GM06990 (cell line): ENCODE measurements at regions not wholly inside any gene's neighbourhood (a gene's known extent, or its start where the extent isn't known, plus 50 kb on each side); places are given as distances from the start of the nearest gene placed in this dataset.

Experiments
- DNase-seq: peaks from one replicate; pipeline ENCODE4 v3.0.0-alpha.2; 2011; ENCODE audit not compliant: insufficient read length; ENCODE audit errors: extremely low read depth
- H3K27me3 ChIP-seq: replicated peaks from 2 replicates; pipeline ENCODE4 v1.6.0; 2011; ENCODE audit warnings: low read length; ENCODE audit not compliant: control insufficient read depth, insufficient read depth
- H3K36me3 ChIP-seq: 2 replicates; pipeline ENCODE4 v1.5.1; 2011; ENCODE audit warnings: low read length; ENCODE audit not compliant: control insufficient read depth, insufficient read depth
- H3K4me3 ChIP-seq: replicated peaks from 2 replicates; pipeline ENCODE4 v1.5.1; 2011; ENCODE audit warnings: low read depth, mild to moderate bottlenecking, control low read depth, low read length
- TF ChIP-seq, protein P1 (sequence below): IDR thresholded peaks from 2 replicates; pipeline ENCODE4 v1.5.1; 2011; ENCODE audit warnings: low read length, control low read depth, mild to moderate bottlenecking, inconsistent platforms; ENCODE audit not compliant: insufficient read depth, poor library complexity, severe bottlenecking

- Histone ChIP-seq H3K4me3 (no peak overlapping the region), H3K27me3 (no peaks in the 10 kb centered on the region)
- TF ChIP-seq, protein P1, sequence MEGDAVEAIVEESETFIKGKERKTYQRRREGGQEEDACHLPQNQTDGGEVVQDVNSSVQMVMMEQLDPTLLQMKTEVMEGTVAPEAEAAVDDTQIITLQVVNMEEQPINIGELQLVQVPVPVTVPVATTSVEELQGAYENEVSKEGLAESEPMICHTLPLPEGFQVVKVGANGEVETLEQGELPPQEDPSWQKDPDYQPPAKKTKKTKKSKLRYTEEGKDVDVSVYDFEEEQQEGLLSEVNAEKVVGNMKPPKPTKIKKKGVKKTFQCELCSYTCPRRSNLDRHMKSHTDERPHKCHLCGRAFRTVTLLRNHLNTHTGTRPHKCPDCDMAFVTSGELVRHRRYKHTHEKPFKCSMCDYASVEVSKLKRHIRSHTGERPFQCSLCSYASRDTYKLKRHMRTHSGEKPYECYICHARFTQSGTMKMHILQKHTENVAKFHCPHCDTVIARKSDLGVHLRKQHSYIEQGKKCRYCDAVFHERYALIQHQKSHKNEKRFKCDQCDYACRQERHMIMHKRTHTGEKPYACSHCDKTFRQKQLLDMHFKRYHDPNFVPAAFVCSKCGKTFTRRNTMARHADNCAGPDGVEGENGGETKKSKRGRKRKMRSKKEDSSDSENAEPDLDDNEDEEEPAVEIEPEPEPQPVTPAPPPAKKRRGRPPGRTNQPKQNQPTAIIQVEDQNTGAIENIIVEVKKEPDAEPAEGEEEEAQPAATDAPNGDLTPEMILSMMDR, result no peak
These were observed 459.9 kb upstream of the JARID2 start for GRCh38 chr6:14786008-14786407.

GRCh38 chr6:14786455-14786854 lies 459.4 kb upstream of the JARID2 start:
- no peak overlapping the region for H3K4me3 ChIP-seq
- no peak for DNase-seq
- H3K27me3 ChIP-seq, result no peaks in the 10 kb centered on the region
- TF ChIP-seq, protein P1, result no peak
- no peaks in the 10 kb centered on the region for H3K36me3 ChIP-seq

More at GRCh38 chr6:14786008-14786407, 459.9 kb upstream of the JARID2 start:
- no peaks in the 10 kb centered on the region for H3K36me3 ChIP-seq
- no peak for DNase-seq

DNA sequence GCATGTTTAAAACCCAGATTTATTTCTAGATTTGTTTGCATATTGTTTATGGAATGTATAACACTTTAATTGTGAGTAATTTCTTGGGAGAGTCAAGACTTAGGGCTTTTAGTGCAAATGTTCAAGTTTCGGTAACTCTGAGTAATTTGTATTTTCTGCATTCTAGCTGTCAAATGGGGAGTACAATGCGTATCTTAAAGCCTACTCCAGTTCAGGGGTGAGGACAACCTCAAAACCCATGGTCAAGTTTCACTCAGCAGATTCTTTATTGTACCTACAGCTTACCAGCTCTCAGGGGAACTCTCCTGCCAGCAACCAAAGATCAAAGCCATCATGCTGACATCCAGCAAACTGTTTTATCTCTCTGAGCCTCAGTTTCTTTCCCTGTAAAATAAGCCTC lies 458.6 kb upstream of the JARID2 start:
- H3K27me3 ChIP-seq, result no peaks in the 10 kb centered on the region
- TF ChIP-seq, protein P1, result no peak
- no peak overlapping the region for H3K4me3 ChIP-seq
- H3K36me3 ChIP-seq, result no peaks in the 10 kb centered on the region
- DNase-seq, result no peak

- no peak for DNase-seq
- no peaks in the 10 kb centered on the region for H3K27me3 ChIP-seq
- no peak overlapping the region for H3K4me3 ChIP-seq
- TF ChIP-seq, protein P1, result no peak
- no peaks in the 10 kb centered on the region for H3K36me3 ChIP-seq
These were observed 458.2 kb upstream of the JARID2 start for GRCh38 chr6:14787677-14788076.

- Histone ChIP-seq H3K4me3 (no peak overlapping the region), H3K27me3 (no peaks in the 10 kb centered on the region), H3K36me3 (no peaks in the 10 kb centered on the region)
- TF ChIP-seq, protein P1, result no peak
- no peak for DNase-seq
These were observed 455.9 kb upstream of the JARID2 start for GRCh38 chr6:14789996-14790395.

DNA sequence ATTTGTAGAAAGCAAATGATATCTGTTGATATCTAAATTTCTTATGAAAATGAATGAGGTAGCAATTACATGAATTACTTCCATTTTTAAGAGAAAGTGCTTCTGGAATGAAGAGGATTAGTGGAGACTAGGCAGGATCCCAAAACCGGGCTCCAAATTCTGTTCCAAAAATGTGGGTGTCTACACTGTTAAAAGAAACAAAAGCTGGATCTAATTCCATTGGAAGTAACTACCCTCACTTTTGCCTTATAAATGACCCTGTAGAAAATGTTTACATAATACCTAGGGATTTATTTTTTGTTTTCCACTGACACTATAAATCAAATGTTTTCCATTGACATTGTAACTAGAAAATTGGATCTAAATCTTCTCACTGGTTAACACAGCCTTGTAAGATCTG lies 454.9 kb upstream of the JARID2 start:
- Histone ChIP-seq H3K27me3 (no peaks in the 10 kb centered on the region), H3K36me3 (no peaks in the 10 kb centered on the region), H3K4me3 (no peak overlapping the region)
- TF ChIP-seq, protein P1, result no peak
- no peak for DNase-seq
